WI38 (cell line): ENCODE measurements at regions not wholly inside any gene's neighbourhood (a gene's known extent, or its start where the extent isn't known, plus 50 kb on each side); places are given as distances from the start of the nearest gene placed in this dataset.

ENCODE experiments used
- H3K4me3 ChIP-seq: 2 replicates; pipeline ENCODE4 v1.5.1; 2011; ENCODE audit warnings: low read depth, mild to moderate bottlenecking, control low read depth, low read length
- CTCF ChIP-seq: IDR thresholded peaks from 2 replicates; pipeline ENCODE4 v1.5.1; 2012; ENCODE audit warnings: low read depth, mild to moderate bottlenecking, control low read depth, low read length

- H3K4me3 ChIP-seq = no peak overlapping the region
- TF ChIP-seq CTCF = no peak
Observed at GRCh38 chr7:86252406-86252805, 391.3 kb upstream of the GRM3 start.

- TF ChIP-seq CTCF = no peak
- no peak overlapping the region for H3K4me3 ChIP-seq
Observed at GRCh38 chr7:86248977-86249376, 394.7 kb upstream of the GRM3 start.

GRCh38 chr7:86243171-86243570, 400.5 kb upstream of the GRM3 start:
- H3K4me3 ChIP-seq = no peak overlapping the region
- TF ChIP-seq CTCF = no peak

GRCh38 chr7:86226191-86226590, 417.5 kb upstream of the GRM3 start:
- H3K4me3 ChIP-seq = no peak overlapping the region
- no peak for TF ChIP-seq CTCF

- TF ChIP-seq CTCF = no peak
- no peak overlapping the region for H3K4me3 ChIP-seq
Observed at GRCh38 chr7:86222806-86223205, 420.9 kb upstream of the GRM3 start.

- TF ChIP-seq CTCF = no peak
- H3K4me3 ChIP-seq = no peak overlapping the region
Observed at GRCh38 chr7:86214734-86215133, 429.0 kb upstream of the GRM3 start.

GRCh38 chr7:86212976-86213375, 430.7 kb upstream of the GRM3 start:
- no peak overlapping the region for H3K4me3 ChIP-seq
- no peak for TF ChIP-seq CTCF

GRCh38 chr7:86209036-86209435, 434.7 kb upstream of the GRM3 start:
- H3K4me3 ChIP-seq = no peak overlapping the region
- TF ChIP-seq CTCF = no peak
